ENCODE measurements at regions not wholly inside any gene's neighbourhood (a gene's known extent, or its start where the extent isn't known, plus 50 kb on each side); places are given as distances from the start of the nearest gene placed in this dataset.

GRCh38 chr20:3340443-3340842 is 67.0 kb downstream of the DNAAF9 start:
- no peak for TF ChIP-seq CTCF (IDR thresholded peaks at IDR 0.05)
- TF ChIP-seq POLR2A (IDR thresholded peaks at IDR 0.05; ENCODE audit: low read depth), result no peak
- no peak for TF ChIP-seq POLR2AphosphoS5 (IDR thresholded peaks at IDR 0.05)
- TF ChIP-seq EP300 (IDR thresholded peaks at IDR 0.05), result no peak
